HG02678 (cell line): ENCODE measurements at regions not wholly inside any gene's neighbourhood (a gene's known extent, or its start where the extent isn't known, plus 50 kb on each side); places are given as distances from the start of the nearest gene placed in this dataset.
"Not testable (repeated sequence)": the region's sequence is repeated elsewhere in the genome, so short reads cannot be mapped to it uniquely, and the experiment has no call there.

Source experiments
- ATAC-seq: cut with Tn5 transposase; IDR thresholded peaks from one replicate; pipeline ENCODE4 v1.9.1; 2021; ENCODE audit warnings: mild to moderate bottlenecking, moderate library complexity; ENCODE audit not compliant: unreplicated experiment

- ATAC-seq: no peak
Observed at GRCh38 chr17:71494062-71494855, 626.6 kb upstream of the SOX9 start.

- no peak for ATAC-seq
Observed at GRCh38 chr17:71495420-71495819, 625.4 kb upstream of the SOX9 start.

GRCh38 chr17:71496552-71496951, 624.3 kb upstream of the SOX9 start:
- ATAC-seq: no peak

- no peak for ATAC-seq
Observed at GRCh38 chr17:71500761-71501555, 619.9 kb upstream of the SOX9 start.

- ATAC-seq: no peak
Observed at GRCh38 chr17:71501711-71502110, 619.1 kb upstream of the SOX9 start.

- no peak for ATAC-seq
Observed at GRCh38 chr17:71502443-71502842, 618.4 kb upstream of the SOX9 start.

GRCh38 chr17:71503710-71504465, 616.9 kb upstream of the SOX9 start:
- ATAC-seq: no peak

GRCh38 chr17:71505200-71505599, 615.6 kb upstream of the SOX9 start:
- ATAC-seq: no peak

GRCh38 chr17:71505981-71506380, 614.8 kb upstream of the SOX9 start:
- no peak for ATAC-seq

GRCh38 chr17:71511266-71511995, 609.4 kb upstream of the SOX9 start:
- no peak for ATAC-seq

GRCh38 chr17:71513725-71514124, 607.1 kb upstream of the SOX9 start:
- ATAC-seq: not testable (repeated sequence)

- ATAC-seq: no peak
Observed at GRCh38 chr17:71516149-71516548, 604.7 kb upstream of the SOX9 start.

GRCh38 chr17:71519285-71519684, 601.5 kb upstream of the SOX9 start:
- no peak for ATAC-seq

GRCh38 chr17:71521724-71522123, 599.1 kb upstream of the SOX9 start:
- ATAC-seq: no peak

- ATAC-seq: no peak
Observed at GRCh38 chr17:71522383-71522782, 598.4 kb upstream of the SOX9 start.

- no peak for ATAC-seq
Observed at GRCh38 chr17:71527311-71527710, 593.5 kb upstream of the SOX9 start.

GRCh38 chr17:71528210-71528609, 592.6 kb upstream of the SOX9 start:
- no peak for ATAC-seq

- ATAC-seq: no peak
Observed at GRCh38 chr17:71530248-71530647, 590.6 kb upstream of the SOX9 start.

GRCh38 chr17:71535321-71535720, 585.5 kb upstream of the SOX9 start:
- no peak for ATAC-seq

GRCh38 chr17:71546419-71546818, 574.4 kb upstream of the SOX9 start:
- no peak for ATAC-seq

GRCh38 chr17:71547904-71548303, 572.9 kb upstream of the SOX9 start:
- no peak for ATAC-seq
